Activated CD4-positive, CD25-positive, alpha-beta regulatory T cell treated with anti-CD3 and anti-CD28 coated beads, Interleukin-2, amount 50 U/mL, for 72 hours (primary cell): ENCODE measurements at regions not wholly inside any gene's neighbourhood (a gene's known extent, or its start where the extent isn't known, plus 50 kb on each side); places are given as distances from the start of the nearest gene placed in this dataset.

ENCODE experiments used
- DNase-seq: peaks from one replicate; pipeline ENCODE4 v3.0.0; 2021

DNA sequence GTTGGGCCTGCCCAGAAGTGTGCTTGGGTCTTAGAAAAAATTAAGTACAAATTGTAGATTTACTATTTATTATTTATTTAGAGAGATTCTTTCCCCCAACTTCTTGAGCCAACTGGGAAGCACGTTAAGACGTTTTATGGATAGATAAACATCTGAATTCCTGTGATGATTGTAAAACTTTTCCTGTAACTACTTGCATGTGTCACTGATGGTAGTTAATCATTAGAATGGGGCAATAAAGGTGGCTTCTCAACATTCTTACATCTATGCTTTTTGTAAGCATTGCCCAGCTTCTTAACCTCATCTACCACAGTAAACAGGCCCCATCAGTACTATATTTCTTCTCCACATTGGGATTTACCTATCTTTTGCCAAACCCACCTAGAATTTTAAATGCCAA, 559.8 kb downstream of the LMO4 start:
- no peak for DNase-seq

GRCh38 chr1:87894062-87894461, 565.4 kb downstream of the LMO4 start:
- DNase-seq = no peak

- no peak for DNase-seq
Observed at GRCh38 chr1:87897481-87897880, 568.8 kb downstream of the LMO4 start.

GRCh38 chr1:87898431-87898830, 569.8 kb downstream of the LMO4 start:
- DNase-seq = no peak

DNA sequence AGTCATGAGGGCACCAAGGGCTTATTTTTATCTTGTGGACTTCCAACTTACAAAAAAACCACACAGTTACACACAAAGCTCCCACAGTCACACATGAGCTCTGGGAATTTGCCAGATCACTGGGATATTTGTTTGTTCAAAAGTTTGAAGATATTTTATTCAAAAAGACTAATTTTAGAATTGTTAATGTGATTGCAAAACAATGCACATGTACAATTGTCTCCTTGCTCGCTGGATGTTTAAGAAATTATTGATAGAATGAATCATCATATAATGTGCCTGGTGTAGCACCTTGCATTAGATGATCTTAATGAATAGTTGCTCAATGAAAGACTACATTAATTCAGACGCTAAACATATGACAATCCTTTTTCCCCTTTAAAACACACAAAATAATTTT, 570.3 kb downstream of the LMO4 start:
- no peak for DNase-seq

DNA sequence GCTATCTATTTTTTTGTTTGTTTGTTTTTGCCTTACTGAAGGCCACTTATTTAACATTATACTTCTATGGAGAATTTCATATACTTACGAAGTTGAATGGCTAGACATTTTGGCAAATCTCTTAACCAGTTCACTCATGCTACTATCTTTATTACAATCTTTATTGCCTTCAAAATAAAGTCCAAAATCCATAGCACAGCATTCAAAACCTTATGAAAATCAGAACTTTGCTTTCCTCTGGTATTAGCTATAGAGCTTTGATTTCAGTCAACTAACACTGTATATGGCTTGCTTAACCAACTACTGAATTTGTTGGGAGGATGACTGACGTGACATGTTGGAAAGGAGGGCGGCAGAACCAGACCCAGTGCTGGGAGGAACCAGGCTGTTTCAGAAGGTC, 571.1 kb downstream of the LMO4 start:
- DNase-seq = no peak

DNA sequence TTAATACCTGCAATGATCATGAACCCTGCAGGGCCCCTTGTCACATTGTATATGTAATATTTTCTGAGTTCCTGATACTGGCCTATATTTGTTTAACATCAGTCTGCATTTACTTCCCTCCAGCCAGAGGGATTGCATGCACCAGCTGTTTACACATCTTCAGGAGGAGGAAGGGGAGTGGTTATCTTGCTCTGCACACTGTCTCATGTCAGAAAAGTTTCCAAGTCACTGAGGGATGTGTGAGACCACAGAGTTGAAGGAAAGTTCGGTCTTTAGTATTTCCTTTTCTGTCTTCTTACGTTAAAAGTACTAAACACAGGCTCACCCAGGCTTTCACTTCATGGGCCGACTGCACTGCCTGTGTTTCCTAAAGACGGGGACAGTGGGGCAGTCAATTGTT, 574.1 kb downstream of the LMO4 start:
- no peak for DNase-seq

DNA sequence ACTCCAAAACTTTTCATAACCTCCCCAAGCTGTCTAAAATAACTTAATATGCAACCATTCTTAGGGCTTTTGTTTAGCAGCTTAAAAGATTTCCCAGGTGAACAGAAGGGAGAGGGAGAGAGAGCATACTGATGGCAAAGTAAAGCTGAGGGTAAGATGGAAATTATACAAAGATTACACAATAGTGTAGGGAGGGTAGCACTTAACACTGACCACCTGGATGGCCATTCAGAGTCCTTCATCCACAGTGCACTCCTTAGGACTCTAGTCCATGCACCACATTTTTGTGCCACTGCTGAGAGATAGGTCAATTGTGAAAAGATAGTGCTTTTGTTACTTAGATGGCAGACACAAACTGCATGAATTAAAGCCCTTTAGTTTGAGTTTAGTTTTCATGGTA, 574.6 kb downstream of the LMO4 start:
- DNase-seq = no peak

DNA sequence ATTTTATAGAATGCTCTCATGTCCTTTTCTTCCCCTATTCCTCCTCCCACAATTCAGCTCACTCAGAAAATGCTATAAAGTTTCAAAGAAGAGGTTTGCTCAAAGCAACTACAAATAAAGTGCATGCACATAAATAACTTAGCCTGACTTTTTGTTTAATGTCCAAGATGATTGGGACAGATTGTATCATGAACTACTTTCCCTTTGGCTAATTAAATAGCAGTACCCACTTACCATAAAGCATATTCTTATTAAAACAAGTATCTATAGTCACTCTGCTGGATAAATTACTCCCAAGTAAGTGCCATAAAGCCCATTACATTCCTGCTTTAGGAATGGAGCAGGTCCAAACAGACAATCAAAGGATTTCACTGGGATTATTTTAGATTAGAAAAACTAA, 576.0 kb downstream of the LMO4 start:
- no peak for DNase-seq

- no peak for DNase-seq
Observed at GRCh38 chr1:87905651-87906050, 577.0 kb downstream of the LMO4 start.

DNA sequence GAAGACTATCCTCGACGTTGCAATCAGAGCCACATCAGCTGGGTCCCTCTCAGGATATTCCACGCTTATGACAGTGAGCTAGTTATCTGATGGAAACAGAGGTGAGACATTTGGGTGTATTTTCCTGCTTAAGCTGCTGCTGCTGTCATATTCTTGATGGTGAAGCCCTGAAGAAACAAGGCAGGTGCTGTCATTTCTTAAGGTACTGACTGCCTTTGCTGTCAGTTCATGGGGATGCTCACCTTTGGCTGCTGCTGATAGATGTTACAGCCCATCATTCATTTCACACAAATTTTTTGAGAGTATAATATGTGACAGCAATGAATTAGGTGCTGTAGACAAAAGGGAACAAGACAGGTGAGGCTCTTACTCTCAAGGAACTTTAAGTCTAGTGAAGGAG, 577.4 kb downstream of the LMO4 start:
- no peak for DNase-seq

DNA sequence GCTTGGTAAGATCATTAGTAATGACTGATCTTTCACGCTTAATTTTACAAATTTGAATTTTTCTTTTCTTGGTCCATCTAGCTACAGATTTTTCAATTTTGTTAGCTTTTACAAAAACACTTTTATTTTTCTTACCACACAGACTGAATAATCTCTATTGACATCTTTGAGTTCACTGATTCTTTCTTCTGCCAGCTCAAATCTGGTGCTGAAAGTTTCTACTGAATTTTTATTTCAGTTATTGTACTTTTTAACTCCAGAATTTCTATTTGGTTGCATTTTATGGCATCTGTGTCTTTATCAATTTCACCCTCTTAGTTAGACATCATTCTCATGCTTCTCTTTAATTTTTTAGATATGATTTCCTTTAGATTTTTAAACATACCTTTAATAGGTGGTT, 584.7 kb downstream of the LMO4 start:
- no peak for DNase-seq

DNA sequence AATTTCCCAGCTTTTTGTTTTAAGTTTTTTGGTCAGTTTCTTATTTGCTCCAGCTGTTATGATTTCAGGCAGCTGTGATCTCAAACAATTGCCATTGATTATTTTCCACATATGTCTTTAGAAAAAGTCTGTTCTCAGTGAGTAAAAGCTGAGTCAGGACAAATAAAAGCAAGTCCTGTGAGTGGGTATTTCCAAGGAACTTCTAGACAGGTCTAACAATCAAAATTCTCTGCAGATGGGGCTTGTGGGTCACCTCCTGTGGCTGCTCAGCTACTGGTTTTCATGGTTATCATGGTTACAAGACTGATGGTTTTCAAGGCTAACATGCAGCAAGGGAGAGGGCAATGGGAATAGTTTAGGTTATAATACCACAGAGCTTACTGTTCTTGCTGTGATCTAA, 585.7 kb downstream of the LMO4 start:
- DNase-seq = no peak

DNA sequence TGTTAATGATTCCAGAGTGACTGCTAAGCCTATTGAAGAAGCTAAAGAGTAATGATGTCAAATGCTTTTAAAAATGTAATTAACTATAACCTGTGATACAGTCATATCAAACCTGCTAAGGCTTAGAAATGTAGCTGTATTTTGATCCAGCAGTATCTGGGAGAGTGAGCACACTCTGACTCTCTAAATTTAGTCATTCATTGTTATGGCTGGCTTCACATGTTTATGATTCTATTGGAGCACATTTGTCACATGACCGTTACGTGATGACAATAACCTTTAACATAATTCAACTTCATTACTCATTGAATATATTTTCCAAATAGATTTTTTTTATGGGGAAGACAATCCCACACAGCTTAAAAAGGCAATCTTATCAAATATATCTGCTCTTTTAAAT, 587.1 kb downstream of the LMO4 start:
- DNase-seq = no peak

- no peak for DNase-seq
Observed at GRCh38 chr1:87916965-87917364, 588.3 kb downstream of the LMO4 start.

DNA sequence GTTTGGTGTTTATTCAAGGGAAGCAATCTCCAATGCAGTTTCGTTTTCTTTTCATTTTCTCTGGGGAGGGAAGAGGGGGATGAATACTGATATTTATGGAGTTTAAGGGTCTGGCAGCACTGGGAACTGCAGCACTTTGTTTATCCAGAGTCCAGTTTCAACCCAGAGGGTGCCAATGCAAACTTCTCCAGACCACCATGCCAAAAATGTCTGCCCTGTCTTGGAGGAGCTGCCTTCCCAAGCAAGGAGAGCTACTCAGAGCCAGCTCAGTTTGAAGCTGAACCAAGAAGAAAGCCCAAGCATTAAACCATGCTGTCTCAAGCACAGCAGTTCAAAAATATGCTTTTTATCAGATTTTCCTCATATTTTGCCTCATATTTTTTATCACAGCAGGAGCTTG, 589.7 kb downstream of the LMO4 start:
- no peak for DNase-seq

DNA sequence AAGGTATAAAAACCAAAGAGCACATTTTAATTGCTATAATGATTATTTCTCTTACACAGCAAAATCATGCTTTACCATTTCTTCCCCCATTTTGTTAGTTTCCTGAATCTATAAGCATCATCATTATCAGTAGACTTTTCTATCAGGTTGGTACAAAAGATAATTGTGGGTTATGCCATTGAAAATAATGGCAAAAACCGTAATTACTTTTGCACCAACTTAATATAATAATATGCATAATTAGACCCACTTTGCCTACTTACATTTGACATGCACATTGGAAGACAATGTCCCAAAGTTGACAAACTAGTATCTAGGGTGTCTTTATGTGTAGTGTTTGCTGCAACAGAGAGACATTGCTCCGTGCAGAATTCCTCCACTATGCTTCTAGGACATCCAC, 594.2 kb downstream of the LMO4 start:
- DNase-seq = no peak

DNA sequence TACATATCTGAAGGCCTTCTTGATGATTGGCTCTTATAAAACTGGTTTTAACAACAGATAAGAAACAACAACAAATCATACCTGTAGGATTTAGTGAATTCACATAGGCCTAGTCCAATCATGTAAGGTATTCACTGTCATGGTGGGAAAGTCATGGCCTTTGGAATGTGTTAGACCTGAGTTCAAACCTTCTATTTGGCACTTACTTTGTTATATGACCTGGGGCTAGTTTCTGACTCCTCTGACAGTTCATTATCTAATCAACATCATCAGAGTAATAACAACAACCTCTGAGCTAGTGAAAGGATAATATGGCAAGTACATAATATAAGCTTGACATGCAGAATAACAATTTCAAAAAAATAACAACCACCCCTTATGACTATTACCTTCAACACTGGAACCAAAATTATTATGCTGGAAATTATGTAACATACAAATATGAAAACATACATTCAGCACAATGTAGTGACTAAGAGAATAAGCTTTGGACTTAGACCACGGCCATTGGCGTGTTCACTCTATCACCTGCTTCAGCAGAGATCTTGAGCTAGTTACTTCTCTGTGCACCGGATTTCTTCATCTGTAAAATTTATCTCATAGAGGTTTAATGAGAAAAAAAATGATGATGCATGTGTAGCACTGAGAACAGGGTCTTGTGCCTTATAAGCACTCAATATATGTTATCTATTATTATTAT, 597.6 kb downstream of the LMO4 start:
- no peak for DNase-seq

- DNase-seq = no peak
Observed at GRCh38 chr1:87926921-87927320, 598.2 kb downstream of the LMO4 start.

- no peak for DNase-seq
Observed at GRCh38 chr1:87927391-87928280, 599.0 kb downstream of the LMO4 start.

GRCh38 chr1:87928623-87929022, 599.9 kb downstream of the LMO4 start:
- no peak for DNase-seq

GRCh38 chr1:87929906-87930305, 601.2 kb downstream of the LMO4 start:
- DNase-seq = no peak

DNA sequence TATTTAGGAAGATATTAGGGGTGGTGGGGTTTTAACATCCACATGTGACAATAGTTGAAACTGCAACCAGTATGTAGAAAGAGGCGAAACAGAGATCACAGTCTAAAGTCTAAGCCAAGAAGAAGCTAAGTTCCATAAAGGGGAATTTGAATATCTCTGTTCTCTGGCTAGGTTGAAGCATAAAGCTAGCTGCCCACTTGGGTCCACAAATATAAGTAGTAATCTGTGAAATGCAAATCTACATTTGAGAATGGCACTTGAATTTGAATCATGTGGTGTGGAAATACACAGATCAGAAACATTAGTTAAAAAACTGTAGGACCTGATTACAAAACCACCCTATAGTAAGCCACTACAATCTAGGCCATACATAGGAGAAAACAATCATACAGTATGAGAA, 602.1 kb downstream of the LMO4 start:
- DNase-seq = no peak

DNA sequence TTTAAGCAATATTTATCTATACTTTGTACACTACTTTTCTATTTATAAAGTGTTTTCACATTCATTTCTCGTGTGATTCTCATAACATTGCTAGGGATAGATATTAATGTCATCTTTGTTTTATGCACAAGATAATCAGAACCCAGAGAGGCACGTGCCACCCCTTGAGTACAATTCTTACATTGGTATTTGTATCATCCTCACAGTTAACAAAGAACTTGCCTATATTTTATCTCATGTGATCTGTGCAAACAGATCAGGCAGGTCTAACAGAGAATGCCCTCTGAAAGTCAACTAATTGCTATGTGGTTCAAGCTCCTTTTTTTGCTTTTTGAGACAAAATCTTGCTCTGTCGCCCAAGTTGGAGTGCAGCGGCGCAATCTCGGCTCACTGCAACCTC, 604.5 kb downstream of the LMO4 start:
- no peak for DNase-seq

GRCh38 chr1:87935130-87935529, 606.5 kb downstream of the LMO4 start:
- no peak for DNase-seq
